G401 (cell line): ENCODE measurements at regions not wholly inside any gene's neighbourhood (a gene's known extent, or its start where the extent isn't known, plus 50 kb on each side); places are given as distances from the start of the nearest gene placed in this dataset.

Experiments
- DNase-seq: peaks from one replicate; pipeline ENCODE4 v3.0.0-alpha.2; 2015; ENCODE audit warnings: low spot score
- in situ Hi-C: cut with HindIII; loops from 2 replicates; pipeline ENCODE4 v1.10.0; 2016; ENCODE audit warnings: low sequenced_read_pairs, mixed read lengths

- DNase-seq, result no peak
- in situ Hi-C loops, result no loop called here
Measured at GRCh38 chr2:136611451-136611850, 153.9 kb upstream of the THSD7B start.

- in situ Hi-C loops, result no loop called here
- no peak for DNase-seq
Measured at GRCh38 chr2:136582628-136583205, 182.6 kb upstream of the THSD7B start.

- in situ Hi-C loops, result no loop called here
- DNase-seq, result no peak
Measured at GRCh38 chr2:136572335-136572734, 193.0 kb upstream of the THSD7B start.

GRCh38 chr2:136557203-136557602, 208.1 kb upstream of the THSD7B start:
- no peak for DNase-seq
- in situ Hi-C loops, result no loop called here

GRCh38 chr2:136550181-136550580, 215.2 kb upstream of the THSD7B start:
- in situ Hi-C loops, result no loop called here
- DNase-seq, result no peak

- in situ Hi-C loops, result no loop called here
- no peak for DNase-seq
Measured at GRCh38 chr2:136539355-136539754, 226.0 kb upstream of the THSD7B start.

- in situ Hi-C loops, result no loop called here
- peak; percentile 81 for DNase-seq
Measured at GRCh38 chr2:136538489-136538888, 226.9 kb upstream of the THSD7B start.

GRCh38 chr2:136534811-136535210, 230.5 kb upstream of the THSD7B start:
- no peak for DNase-seq

GRCh38 chr2:136532171-136532570, 233.2 kb upstream of the THSD7B start:
- no peak for DNase-seq
- in situ Hi-C loops, result no loop called here

More at GRCh38 chr2:136534811-136535210, 230.5 kb upstream of the THSD7B start:
- in situ Hi-C loops, result no loop called here

- no peak for DNase-seq
- in situ Hi-C loops, result no loop called here
Measured at GRCh38 chr2:136531731-136532130, 233.6 kb upstream of the THSD7B start.

- no peak for DNase-seq
- in situ Hi-C loops, result no loop called here
Measured at GRCh38 chr2:136530146-136530545, 235.2 kb upstream of the THSD7B start.

GRCh38 chr2:136527560-136527959, 237.8 kb upstream of the THSD7B start:
- in situ Hi-C loops, result no loop called here
- DNase-seq, result no peak

GRCh38 chr2:136522724-136523123, 242.6 kb upstream of the THSD7B start:
- in situ Hi-C loops, result no loop called here
- DNase-seq, result no peak

- in situ Hi-C loops, result no loop called here
- DNase-seq, result no peak
Measured at GRCh38 chr2:136517716-136518115, 247.6 kb upstream of the THSD7B start.

GRCh38 chr2:136510244-136510643, 255.1 kb upstream of the THSD7B start:
- in situ Hi-C loops, result no loop called here
- no peak for DNase-seq

- no peak for DNase-seq
- in situ Hi-C loops, result no loop called here
Measured at GRCh38 chr2:136505462-136505861, 259.9 kb upstream of the THSD7B start.

- in situ Hi-C loops, result no loop called here
- DNase-seq, result no peak
Measured at GRCh38 chr2:136502660-136503059, 262.7 kb upstream of the THSD7B start.

- DNase-seq, result no peak
Measured at GRCh38 chr2:136497709-136498108, 267.6 kb upstream of the THSD7B start.

GRCh38 chr2:136496966-136497365, 268.4 kb upstream of the THSD7B start:
- in situ Hi-C loops, result no loop called here

More at GRCh38 chr2:136497709-136498108, 267.6 kb upstream of the THSD7B start:
- in situ Hi-C loops, result no loop called here

GRCh38 chr2:136495636-136496035, 269.7 kb upstream of the THSD7B start:
- no peak for DNase-seq
- in situ Hi-C loops, result no loop called here

More at GRCh38 chr2:136496966-136497365, 268.4 kb upstream of the THSD7B start:
- no peak for DNase-seq

- in situ Hi-C loops, result no loop called here
- no peak for DNase-seq
Measured at GRCh38 chr2:136492901-136493300, 272.4 kb upstream of the THSD7B start.

GRCh38 chr2:136490100-136490499, 275.2 kb upstream of the THSD7B start:
- in situ Hi-C loops, result no loop called here

More at GRCh38 chr2:136490100-136490499, 275.2 kb upstream of the THSD7B start:
- DNase-seq, result no peak
